Left lung (tissue), 4 donors: ENCODE measurements at regions not wholly inside any gene's neighbourhood (a gene's known extent, or its start where the extent isn't known, plus 50 kb on each side); places are given as distances from the start of the nearest gene placed in this dataset.

Experiments
- ATAC-seq: fragments of 200-7000 bp; cut with Tn5 transposase; one replicate; pipeline ENCODE4 v1.9.1; 2020; ENCODE audit warnings: moderate library complexity
- DNase-seq, 4 donors: peaks; one replicate each; pipeline ENCODE4 v3.0.0-alpha.2; 2013 to 2020
- H3K27ac ChIP-seq, 2 donors: fragments of 200-600 bp; sonication (generic) in 1 of 2; one replicate each; pipeline versions ENCODE4 v1.5.0 to v1.8.0; 2020 to 2021
- H3K27me3 ChIP-seq, 2 donors: fragments of 200-600 bp; sonication (generic) in 1 of 2; one replicate each; pipeline versions ENCODE4 v1.5.0 to v1.8.0; 2020 to 2021
- H3K36me3 ChIP-seq, 2 donors: fragments of 200-600 bp; sonication (generic) in 1 of 2; one replicate each; pipeline versions ENCODE4 v1.5.0 to v1.8.0; 2020 to 2021
- H3K4me1 ChIP-seq, 2 donors: fragments of 200-600 bp; one replicate each; pipeline ENCODE4 v1.8.0; 2021
- H3K4me3 ChIP-seq, 2 donors: fragments of 200-600 bp; sonication (generic) in 1 of 2; one replicate each; pipeline versions ENCODE4 v1.5.0 to v1.8.0; 2020 to 2021; ENCODE audit warnings: mild to moderate bottlenecking in 1 of 2
- H3K9me3 ChIP-seq, 2 donors: fragments of 200-600 bp; sonication (generic) in 1 of 2; one replicate each; pipeline versions ENCODE4 v1.5.0 to v1.8.0; 2020 to 2021
- intact Hi-C, 2 donors: fragments of 100-400 bp; cut with DNase I; formaldehyde crosslinking; loops; one replicate each; pipeline versions ENCODE4 v1.11.2 to v1.14.2; 2022
- TF ChIP-seq, protein P1 (sequence below), 2 donors: fragments of 200-600 bp; sonication (generic) in 1 of 2; IDR thresholded peaks; one replicate each; pipeline versions ENCODE4 v1.5.0 to v1.8.0; 2021; ENCODE audit warnings: antibody characterized with exemption in 2 of 2
- donor health status: DM: no; HTN: yes; CAD: no.
- donor health status: DM: no; HTN: no; CAD: no.

GRCh38 chr4:187071946-187072600 is 348.4 kb upstream of the FAT1 start:
- intact Hi-C loops, result no loop called here

GRCh38 chr4:187073820-187074219 is 350.2 kb upstream of the FAT1 start:
- H3K27me3 ChIP-seq, result no peaks in the 10 kb centered on the region
- intact Hi-C loops, result no loop called here
- TF ChIP-seq, protein P1, sequence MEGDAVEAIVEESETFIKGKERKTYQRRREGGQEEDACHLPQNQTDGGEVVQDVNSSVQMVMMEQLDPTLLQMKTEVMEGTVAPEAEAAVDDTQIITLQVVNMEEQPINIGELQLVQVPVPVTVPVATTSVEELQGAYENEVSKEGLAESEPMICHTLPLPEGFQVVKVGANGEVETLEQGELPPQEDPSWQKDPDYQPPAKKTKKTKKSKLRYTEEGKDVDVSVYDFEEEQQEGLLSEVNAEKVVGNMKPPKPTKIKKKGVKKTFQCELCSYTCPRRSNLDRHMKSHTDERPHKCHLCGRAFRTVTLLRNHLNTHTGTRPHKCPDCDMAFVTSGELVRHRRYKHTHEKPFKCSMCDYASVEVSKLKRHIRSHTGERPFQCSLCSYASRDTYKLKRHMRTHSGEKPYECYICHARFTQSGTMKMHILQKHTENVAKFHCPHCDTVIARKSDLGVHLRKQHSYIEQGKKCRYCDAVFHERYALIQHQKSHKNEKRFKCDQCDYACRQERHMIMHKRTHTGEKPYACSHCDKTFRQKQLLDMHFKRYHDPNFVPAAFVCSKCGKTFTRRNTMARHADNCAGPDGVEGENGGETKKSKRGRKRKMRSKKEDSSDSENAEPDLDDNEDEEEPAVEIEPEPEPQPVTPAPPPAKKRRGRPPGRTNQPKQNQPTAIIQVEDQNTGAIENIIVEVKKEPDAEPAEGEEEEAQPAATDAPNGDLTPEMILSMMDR (IDR thresholded peaks at IDR 0.05), result no peak
- no peaks in the 10 kb centered on the region for H3K4me1 ChIP-seq
- no peak for DNase-seq
- ATAC-seq, result no peak
- H3K36me3 ChIP-seq, result no peaks in the 10 kb centered on the region
- H3K9me3 ChIP-seq, result no peaks in the 10 kb centered on the region
- no peak overlapping the region for H3K27ac ChIP-seq
- no peak overlapping the region for H3K4me3 ChIP-seq

More at GRCh38 chr4:187071946-187072600, 348.4 kb upstream of the FAT1 start:
- ATAC-seq (no peak), DNase-seq (peak in 2 of 4 donors; percentile 7 to 13)
- TF ChIP-seq, protein P1 (IDR thresholded peaks at IDR 0.05), result no peak
- Histone ChIP-seq H3K27me3 (no peaks in the 10 kb centered on the region), H3K27ac (no peak overlapping the region), H3K9me3 (no peaks in the 10 kb centered on the region), H3K4me3 (no peak overlapping the region), H3K4me1 (no peaks in the 10 kb centered on the region), H3K36me3 (no peaks in the 10 kb centered on the region)

GRCh38 chr4:187075514-187075913 is 351.9 kb upstream of the FAT1 start:
- Histone ChIP-seq H3K4me3 (no peak overlapping the region), H3K27me3 (no peaks in the 10 kb centered on the region), H3K36me3 (no peaks in the 10 kb centered on the region), H3K9me3 (no peaks in the 10 kb centered on the region), H3K4me1 (no peaks in the 10 kb centered on the region), H3K27ac (no peak overlapping the region)
- intact Hi-C loops, result no loop called here
- TF ChIP-seq, protein P1 (IDR thresholded peaks at IDR 0.05), result no peak
- DNase-seq (peak in 1 of 4 donors; percentile 5), ATAC-seq (no peak)

GRCh38 chr4:187077744-187078401 is 354.2 kb upstream of the FAT1 start:
- Histone ChIP-seq H3K4me3 (no peak overlapping the region), H3K4me1 (no peaks in the 10 kb centered on the region), H3K27ac (no peak overlapping the region), H3K27me3 (no peaks in the 10 kb centered on the region), H3K9me3 (no peaks in the 10 kb centered on the region), H3K36me3 (no peaks in the 10 kb centered on the region)
- TF ChIP-seq, protein P1 (IDR thresholded peaks at IDR 0.05), result no peak
- intact Hi-C loops, result no loop called here
- ATAC-seq, result no peak
- no peak for DNase-seq

GRCh38 chr4:187084701-187085100 is 361.0 kb upstream of the FAT1 start:
- Histone ChIP-seq H3K27ac (no peak overlapping the region), H3K4me1 (no peaks in the 10 kb centered on the region), H3K36me3 (no peaks in the 10 kb centered on the region), H3K4me3 (no peak overlapping the region), H3K27me3 (no peaks in the 10 kb centered on the region), H3K9me3 (no peaks in the 10 kb centered on the region)
- DNase-seq, result no peak
- no peak for ATAC-seq
- intact Hi-C loops, result no loop called here
- TF ChIP-seq, protein P1 (IDR thresholded peaks at IDR 0.05), result no peak
